ENCODE measurements at regions not wholly inside any gene's neighbourhood (a gene's known extent, or its start where the extent isn't known, plus 50 kb on each side); places are given as distances from the start of the nearest gene placed in this dataset.

DNA sequence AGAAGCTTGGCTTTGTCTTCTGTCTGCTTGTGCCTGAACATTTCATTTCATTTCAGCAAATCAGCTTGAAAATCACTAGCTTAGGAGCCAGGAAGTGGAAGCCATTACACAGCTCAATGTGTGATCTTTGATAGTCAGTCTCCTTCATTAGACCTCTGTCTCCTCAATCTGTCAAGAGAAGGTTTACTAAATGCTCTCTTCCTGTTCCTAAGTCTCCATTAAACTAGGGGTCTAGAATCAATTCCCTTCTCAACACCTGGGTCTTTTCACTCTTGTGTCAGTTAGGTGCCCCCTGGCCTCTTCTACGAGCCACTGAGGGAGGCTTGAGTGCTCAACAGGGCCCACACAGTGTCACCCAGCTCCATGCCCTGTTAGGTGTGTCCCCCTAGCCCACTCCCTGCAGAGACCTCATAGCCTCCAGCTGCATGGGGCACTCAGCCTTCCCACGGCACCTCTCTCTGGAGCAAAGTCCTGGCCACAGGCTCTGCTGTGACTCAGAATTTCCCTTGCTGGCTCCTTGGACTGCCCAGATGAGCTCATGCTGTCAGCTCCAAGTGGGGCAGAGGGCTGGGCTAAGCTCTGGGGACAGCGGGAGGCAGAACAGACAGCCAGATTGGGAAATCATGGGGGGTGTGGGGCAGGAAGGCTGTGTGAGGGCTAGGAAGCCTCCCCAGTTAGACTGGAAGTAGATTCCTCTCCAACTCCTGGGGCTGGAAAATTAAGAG, 115.7 kb upstream of the IPO9 start:
- 75 to 91% methylated on average over 3 of the region's 3 CpGs for whole genome bisulfite sequencing, 2 experiments (ENCODE audit: insufficient coverage in 1 of 2, insufficient read length in 1 of 2)
- Mint-ChIP-seq H3K9me3 (no peaks in the 10 kb centered on the region), H3K27me3 (ENCODE audit: insufficient read depth) (no peaks in the 10 kb centered on the region), H3K27ac (no peak overlapping the region), H3K4me3 (no peak overlapping the region), H3K4me1 (peaks cover 14% of the 10 kb centered on the region), H3K36me3 (ENCODE audit: low read depth) (peaks cover 5% of the 10 kb centered on the region)
- H3K9me3 ChIP-seq (ENCODE audit: control insufficient read depth, low read length), result no peaks in the 10 kb centered on the region
- H3K27me3 ChIP-seq (ENCODE audit: control insufficient read depth, insufficient read depth, low read length, poor library complexity, severe bottlenecking), result no peaks in the 10 kb centered on the region
- peak overlapping the region; percentile 16 for H3K27ac ChIP-seq (ENCODE audit: low read depth, low read length)
- peak; percentile 77 for DNase-seq
- peaks cover 6% of the 10 kb centered on the region for H3K4me1 ChIP-seq (ENCODE audit: control insufficient read depth, insufficient read depth, low read length)
- H3K9ac ChIP-seq (ENCODE audit: extremely low read depth, low read length, poor library complexity, severe bottlenecking), result no peak overlapping the region
- H3K4me3 ChIP-seq (ENCODE audit: low read length), result no peak overlapping the region
- TF ChIP-seq, protein P1, sequence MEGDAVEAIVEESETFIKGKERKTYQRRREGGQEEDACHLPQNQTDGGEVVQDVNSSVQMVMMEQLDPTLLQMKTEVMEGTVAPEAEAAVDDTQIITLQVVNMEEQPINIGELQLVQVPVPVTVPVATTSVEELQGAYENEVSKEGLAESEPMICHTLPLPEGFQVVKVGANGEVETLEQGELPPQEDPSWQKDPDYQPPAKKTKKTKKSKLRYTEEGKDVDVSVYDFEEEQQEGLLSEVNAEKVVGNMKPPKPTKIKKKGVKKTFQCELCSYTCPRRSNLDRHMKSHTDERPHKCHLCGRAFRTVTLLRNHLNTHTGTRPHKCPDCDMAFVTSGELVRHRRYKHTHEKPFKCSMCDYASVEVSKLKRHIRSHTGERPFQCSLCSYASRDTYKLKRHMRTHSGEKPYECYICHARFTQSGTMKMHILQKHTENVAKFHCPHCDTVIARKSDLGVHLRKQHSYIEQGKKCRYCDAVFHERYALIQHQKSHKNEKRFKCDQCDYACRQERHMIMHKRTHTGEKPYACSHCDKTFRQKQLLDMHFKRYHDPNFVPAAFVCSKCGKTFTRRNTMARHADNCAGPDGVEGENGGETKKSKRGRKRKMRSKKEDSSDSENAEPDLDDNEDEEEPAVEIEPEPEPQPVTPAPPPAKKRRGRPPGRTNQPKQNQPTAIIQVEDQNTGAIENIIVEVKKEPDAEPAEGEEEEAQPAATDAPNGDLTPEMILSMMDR (conservative IDR thresholded peaks at IDR 0.05), result no peak
- no peaks in the 10 kb centered on the region for H3K36me3 ChIP-seq (ENCODE audit: control insufficient read depth, insufficient read depth, low read length)

DNA sequence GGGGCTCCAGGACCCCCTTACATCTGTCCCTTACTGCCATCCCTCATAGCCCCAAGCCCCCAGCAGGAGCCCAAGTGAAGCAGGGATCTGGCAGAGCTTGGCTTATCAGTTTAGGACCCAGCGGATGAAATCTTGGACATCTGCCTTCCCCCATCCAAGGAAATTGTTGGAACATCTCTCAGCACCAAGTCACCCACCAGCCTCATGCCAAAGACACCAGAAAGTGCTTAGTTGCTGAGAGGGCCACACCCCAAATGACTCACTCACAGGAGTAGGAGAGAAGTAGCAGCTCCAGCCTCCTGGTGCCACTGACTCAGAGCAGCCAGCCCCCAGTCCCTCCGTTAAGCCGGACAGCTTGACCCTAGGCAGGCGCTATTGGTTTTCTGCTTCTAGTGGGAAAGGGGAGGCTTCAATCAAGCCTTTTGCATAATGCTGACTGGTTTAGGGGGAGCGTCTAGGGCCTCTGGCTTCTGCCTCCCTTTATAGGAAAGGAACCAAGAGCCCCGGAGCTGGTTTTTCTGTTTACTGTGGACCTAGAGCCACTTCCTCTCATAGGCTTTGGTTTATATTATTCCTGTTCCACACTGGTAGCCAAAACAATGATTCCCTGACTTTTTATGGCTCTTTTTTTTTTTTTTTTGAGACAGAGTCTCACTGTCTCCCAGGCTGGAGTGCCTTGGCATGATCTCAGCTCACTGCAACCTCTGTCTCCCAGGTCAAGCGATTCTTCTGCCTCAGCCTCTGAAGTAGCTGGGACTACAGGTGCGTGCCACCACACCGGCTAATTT, 114.2 kb upstream of the IPO9 start:
- TF ChIP-seq, protein P1 (conservative IDR thresholded peaks at IDR 0.05), result no peak
- Histone ChIP-seq H3K27me3 (ENCODE audit: control insufficient read depth, insufficient read depth, low read length, poor library complexity, severe bottlenecking) (no peaks in the 10 kb centered on the region), H3K4me1 (ENCODE audit: control insufficient read depth, insufficient read depth, low read length) (peaks cover 10% of the 10 kb centered on the region), H3K36me3 (ENCODE audit: control insufficient read depth, insufficient read depth, low read length) (no peaks in the 10 kb centered on the region), H3K4me3 (ENCODE audit: low read length) (no peak overlapping the region), H3K27ac (ENCODE audit: low read depth, low read length) (no peak overlapping the region), H3K9ac (ENCODE audit: extremely low read depth, low read length, poor library complexity, severe bottlenecking) (no peak overlapping the region), H3K9me3 (ENCODE audit: control insufficient read depth, low read length) (no peaks in the 10 kb centered on the region)
- Mint-ChIP-seq H3K4me3 (no peak overlapping the region), H3K27ac (no peak overlapping the region), H3K4me1 (peaks cover 22% of the 10 kb centered on the region), H3K9me3 (no peaks in the 10 kb centered on the region), H3K36me3 (ENCODE audit: low read depth) (peaks cover 13% of the 10 kb centered on the region), H3K27me3 (ENCODE audit: insufficient read depth) (no peaks in the 10 kb centered on the region)
- DNase-seq, result peak; percentile 79
- WGBS, 2 experiments (ENCODE audit: insufficient coverage in 1 of 2, insufficient read length in 1 of 2), result 58 to 81% methylated on average over 4 to 9 of the region's 9 CpGs

DNA sequence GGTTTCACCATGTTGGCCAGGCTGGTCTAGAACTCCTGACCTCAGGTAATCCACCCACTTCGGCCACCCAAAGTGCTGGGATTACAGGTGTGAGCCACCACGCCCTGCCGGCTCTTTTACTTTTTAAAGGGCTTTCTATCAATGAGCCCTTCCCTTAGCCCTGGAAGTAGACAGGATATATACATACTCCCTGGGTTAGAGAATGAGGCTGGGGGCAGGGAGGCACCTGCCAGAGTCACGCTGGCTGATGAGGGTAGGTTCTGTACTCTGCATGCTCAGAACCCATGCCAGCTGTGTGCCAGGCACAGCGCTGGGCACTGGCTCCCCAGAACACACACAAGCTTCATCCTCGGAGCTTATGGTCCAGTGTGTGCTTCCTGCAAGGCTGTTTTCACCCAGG, 113.6 kb upstream of the IPO9 start:
- H3K36me3 ChIP-seq (ENCODE audit: control insufficient read depth, insufficient read depth, low read length), result no peaks in the 10 kb centered on the region
- no peaks in the 10 kb centered on the region for H3K27me3 ChIP-seq (ENCODE audit: control insufficient read depth, insufficient read depth, low read length, poor library complexity, severe bottlenecking)
- peaks cover 16% of the 10 kb centered on the region for H3K4me1 ChIP-seq (ENCODE audit: control insufficient read depth, insufficient read depth, low read length)
- 90 to 94% methylated on average over 5 to 6 of the region's 6 CpGs for WGBS, 2 experiments (ENCODE audit: insufficient coverage in 1 of 2, insufficient read length in 1 of 2)
- no peak overlapping the region for H3K27ac Mint-ChIP-seq
- H3K27me3 Mint-ChIP-seq (ENCODE audit: insufficient read depth), result no peaks in the 10 kb centered on the region
- no peak overlapping the region for H3K4me3 ChIP-seq (ENCODE audit: low read length)
- DNase-seq, result no peak
- H3K27ac ChIP-seq (ENCODE audit: low read depth, low read length), result no peak overlapping the region
- H3K4me3 Mint-ChIP-seq, result no peak overlapping the region
- no peaks in the 10 kb centered on the region for H3K9me3 ChIP-seq (ENCODE audit: control insufficient read depth, low read length)
- H3K9ac ChIP-seq (ENCODE audit: extremely low read depth, low read length, poor library complexity, severe bottlenecking), result no peak overlapping the region
- TF ChIP-seq, protein P1 (conservative IDR thresholded peaks at IDR 0.05), result no peak
- H3K9me3 Mint-ChIP-seq, result no peaks in the 10 kb centered on the region
- peaks cover 27% of the 10 kb centered on the region for H3K4me1 Mint-ChIP-seq
- H3K36me3 Mint-ChIP-seq (ENCODE audit: low read depth), result peaks cover 13% of the 10 kb centered on the region
